GM04504 (cell line): ENCODE measurements at regions not wholly inside any gene's neighbourhood (a gene's known extent, or its start where the extent isn't known, plus 50 kb on each side); places are given as distances from the start of the nearest gene placed in this dataset.

ENCODE experiments used
- DNase-seq: peaks from one replicate; pipeline ENCODE4 v3.0.0-alpha.2; 2012; ENCODE audit warnings: low read depth

GRCh38 chr9:28624771-28625170 lies 1051.5 kb upstream of the C9orf72 start:
- no peak for DNase-seq

GRCh38 chr9:28628031-28628430 lies 1054.8 kb upstream of the C9orf72 start:
- DNase-seq, result no peak

GRCh38 chr9:28648723-28649122 lies 1075.4 kb upstream of the C9orf72 start:
- DNase-seq, result no peak

GRCh38 chr9:28650327-28650726 lies 1077.0 kb upstream of the C9orf72 start:
- DNase-seq, result no peak

GRCh38 chr9:28651050-28651722 lies 1077.9 kb upstream of the C9orf72 start:
- DNase-seq, result no peak

GRCh38 chr9:28653216-28653615 lies 1079.9 kb upstream of the C9orf72 start:
- no peak for DNase-seq

- DNase-seq, result no peak
Measured at GRCh38 chr9:28656727-28657126, 1083.4 kb upstream of the C9orf72 start.

GRCh38 chr9:28661853-28662252 lies 1088.6 kb upstream of the C9orf72 start:
- no peak for DNase-seq

- no peak for DNase-seq
Measured at GRCh38 chr9:28662675-28663074, 1089.4 kb upstream of the C9orf72 start.

- no peak for DNase-seq
Measured at GRCh38 chr9:28668158-28668557, 1094.9 kb upstream of the C9orf72 start.

GRCh38 chr9:28671000-28671399 lies 1097.7 kb upstream of the C9orf72 start:
- no peak for DNase-seq

- DNase-seq, result no peak
Measured at GRCh38 chr9:28678097-28678496, 1104.8 kb upstream of the C9orf72 start.

- DNase-seq, result no peak
Measured at GRCh38 chr9:28688172-28688571, 1114.9 kb upstream of the C9orf72 start.

- no peak for DNase-seq
Measured at GRCh38 chr9:28692012-28692411, 1118.7 kb upstream of the C9orf72 start.

GRCh38 chr9:28696960-28697359 lies 1123.7 kb upstream of the C9orf72 start:
- no peak for DNase-seq

GRCh38 chr9:28699632-28700031 lies 1126.4 kb upstream of the C9orf72 start:
- no peak for DNase-seq

- no peak for DNase-seq
Measured at GRCh38 chr9:28707616-28708015, 1134.3 kb upstream of the C9orf72 start.

GRCh38 chr9:28714188-28714587 lies 1140.9 kb upstream of the C9orf72 start:
- DNase-seq, result no peak

GRCh38 chr9:28718226-28718625 lies 1144.9 kb upstream of the C9orf72 start:
- no peak for DNase-seq

- DNase-seq, result no peak
Measured at GRCh38 chr9:28720746-28721145, 1147.5 kb upstream of the C9orf72 start.

- no peak for DNase-seq
Measured at GRCh38 chr9:28730111-28730510, 1156.8 kb upstream of the C9orf72 start.

GRCh38 chr9:28735738-28736342 lies 1162.6 kb upstream of the C9orf72 start:
- DNase-seq, result no peak

- DNase-seq, result no peak
Measured at GRCh38 chr9:28741459-28741858, 1168.2 kb upstream of the C9orf72 start.

- no peak for DNase-seq
Measured at GRCh38 chr9:28747351-28747985, 1174.2 kb upstream of the C9orf72 start.
